ENCODE measurements at regions not wholly inside any gene's neighbourhood (a gene's known extent, or its start where the extent isn't known, plus 50 kb on each side); places are given as distances from the start of the nearest gene placed in this dataset.
"Not testable (repeated sequence)": the region's sequence is repeated elsewhere in the genome, so short reads cannot be mapped to it uniquely, and the experiment has no call there.

- Histone ChIP-seq H3K27ac (no peak overlapping the region), H3K4me1 (no peaks in the 10 kb centered on the region), H3K9me3 (no peaks in the 10 kb centered on the region), H3K27me3 (no peaks in the 10 kb centered on the region), H3K36me3 (no peaks in the 10 kb centered on the region), H3K4me3 (no peak overlapping the region)
- no peak for DNase-seq
- TF ChIP-seq POLR2A (IDR thresholded peaks at IDR 0.05) (no peak), CTCF (IDR thresholded peaks at IDR 0.05 in 4 of 5, conservative IDR thresholded peaks at IDR 0.05 in 1 of 5) (no peak)
- in situ Hi-C loops (cut with MboI; ENCODE audit: low sequenced_read_pairs in 4 of 4): no loop called here
- ATAC-seq: no peak
- intact Hi-C loops (cut with DNase I; ENCODE audit: low total_unique reads): no loop called here
These were observed 336.0 kb upstream of the DEFB115 start for GRCh38 chr20:30921286-30922071.

GRCh38 chr20:30922129-30922528 is 335.3 kb upstream of the DEFB115 start:
- Histone ChIP-seq H3K27ac (no peak overlapping the region), H3K27me3 (no peaks in the 10 kb centered on the region), H3K9me3 (no peaks in the 10 kb centered on the region), H3K36me3 (no peaks in the 10 kb centered on the region), H3K4me1 (no peaks in the 10 kb centered on the region), H3K4me3 (no peak overlapping the region)
- in situ Hi-C loops (cut with MboI; ENCODE audit: low sequenced_read_pairs in 4 of 4) (no loop called here), intact Hi-C loops (cut with DNase I; ENCODE audit: low total_unique reads) (no loop called here)
- ATAC-seq (no peak), DNase-seq (no peak)
- no peak for TF ChIP-seq POLR2A (IDR thresholded peaks at IDR 0.05)
- TF ChIP-seq CTCF (IDR thresholded peaks at IDR 0.05 in 4 of 5, conservative IDR thresholded peaks at IDR 0.05 in 1 of 5): no peak

GRCh38 chr20:30937790-30938189 is 319.7 kb upstream of the DEFB115 start:
- intact Hi-C loops (cut with DNase I; ENCODE audit: low total_unique reads): no loop called here
- H3K27ac ChIP-seq: no peak overlapping the region
- peaks cover 0 to 3% (median 0%) of the 10 kb centered on the region in 3 donors for H3K9me3 ChIP-seq
- DNase-seq: no peak
- no peak overlapping the region for H3K4me3 ChIP-seq
- H3K36me3 ChIP-seq: no peaks in the 10 kb centered on the region
- ATAC-seq: no peak
- no peak for TF ChIP-seq POLR2A (IDR thresholded peaks at IDR 0.05)
- no peak for TF ChIP-seq CTCF (IDR thresholded peaks at IDR 0.05 in 4 of 5, conservative IDR thresholded peaks at IDR 0.05 in 1 of 5)
- in situ Hi-C loops (cut with MboI; ENCODE audit: low sequenced_read_pairs in 4 of 4): no loop called here
- no peaks in the 10 kb centered on the region for H3K27me3 ChIP-seq
- H3K4me1 ChIP-seq: no peaks in the 10 kb centered on the region

- H3K36me3 ChIP-seq: no peaks in the 10 kb centered on the region
- no peaks in the 10 kb centered on the region for H3K4me1 ChIP-seq
- H3K9me3 ChIP-seq: no peaks in the 10 kb centered on the region
- no peak for ATAC-seq
- in situ Hi-C loops (cut with MboI; ENCODE audit: low sequenced_read_pairs in 4 of 4): no loop called here
- no peak for DNase-seq
- no peaks in the 10 kb centered on the region for H3K27me3 ChIP-seq
- no peak overlapping the region for H3K27ac ChIP-seq
- H3K4me3 ChIP-seq: no peak overlapping the region
- TF ChIP-seq POLR2A (IDR thresholded peaks at IDR 0.05): no peak
- TF ChIP-seq CTCF (IDR thresholded peaks at IDR 0.05 in 4 of 5, conservative IDR thresholded peaks at IDR 0.05 in 1 of 5): no peak
- intact Hi-C loops (cut with DNase I; ENCODE audit: low total_unique reads): no loop called here
These were observed 307.7 kb upstream of the DEFB115 start for GRCh38 chr20:30949761-30950160.

- in situ Hi-C loops (cut with MboI; ENCODE audit: low sequenced_read_pairs in 4 of 4); H3K27ac ChIP-seq; H3K36me3 ChIP-seq; DNase-seq; H3K4me1 ChIP-seq; H3K9me3 ChIP-seq; H3K4me3 ChIP-seq; ATAC-seq; H3K27me3 ChIP-seq; intact Hi-C loops (cut with DNase I; ENCODE audit: low total_unique reads): not testable (repeated sequence)
These were observed 306.4 kb upstream of the DEFB115 start for GRCh38 chr20:30951088-30951487.

- DNase-seq; in situ Hi-C loops (cut with MboI; ENCODE audit: low sequenced_read_pairs in 4 of 4); H3K4me1 ChIP-seq; H3K27ac ChIP-seq; H3K27me3 ChIP-seq; H3K9me3 ChIP-seq; H3K36me3 ChIP-seq; H3K4me3 ChIP-seq; intact Hi-C loops (cut with DNase I; ENCODE audit: low total_unique reads); ATAC-seq: not testable (repeated sequence)
These were observed 300.8 kb upstream of the DEFB115 start for GRCh38 chr20:30956649-30957048.

GRCh38 chr20:30959208-30959607 is 298.3 kb upstream of the DEFB115 start:
- H3K9me3 ChIP-seq; ATAC-seq; DNase-seq; intact Hi-C loops (cut with DNase I; ENCODE audit: low total_unique reads); H3K27me3 ChIP-seq; H3K4me3 ChIP-seq; H3K4me1 ChIP-seq; H3K36me3 ChIP-seq; in situ Hi-C loops (cut with MboI; ENCODE audit: low sequenced_read_pairs in 4 of 4); H3K27ac ChIP-seq: not testable (repeated sequence)

Data from gastrocnemius medialis (tissue), 4 donors.